HepG2 (cell line): ENCODE measurements at regions not wholly inside any gene's neighbourhood (a gene's known extent, or its start where the extent isn't known, plus 50 kb on each side); places are given as distances from the start of the nearest gene placed in this dataset.

Experiments
- ATAC-seq: fragments of 200-7000 bp; cut with Tn5 transposase; 3 replicates; pipeline ENCODE4 v1.9.1; 2020; ENCODE audit warnings: mild to moderate bottlenecking, moderate library complexity
- BruUV-seq: library from RNA; stranded (reverse); fragments of 400-500 nt; replicated peaks from 2 replicates; lab custom pipeline; 2021; lab: Mats Ljungman, UMichigan
- CTCF ChIA-PET: fragments of 300-600 bp; formaldehyde crosslinking; extraction: SDS; loops from one replicate; lab custom pipeline; 2021; ENCODE audit warnings: low total read pairs, inconsistent platforms, low intra/inter-chr PET ratio; lab: Yijun Ruan, JAX
- POLR2A ChIA-PET: fragments of 350-600 bp; sonication (Branson Sonifier 250); formaldehyde crosslinking; loops from one replicate; lab custom pipeline; 2020; ENCODE audit warnings: antibody characterized with exemption, inconsistent platforms; lab: Yijun Ruan, JAX
- DNase-seq: peaks from one replicate; pipeline ENCODE4 v3.0.0-alpha.2; 2015; ENCODE audit warnings: low spot score
- FAIRE-seq: peaks from 3 replicates; lab custom pipeline; 2011; peaks lifted over from hg19 to GRCh38; lab: Jason Lieb, UNC
- H2AFZ ChIP-seq: one replicate; pipeline ENCODE4 v1.6.1; 2011; ENCODE audit warnings: low read length, inconsistent platforms
- H3K27ac ChIP-seq: fragments of 300-600 bp; 3 replicates; pipeline ENCODE4 v1.8.0; 2011; ENCODE audit warnings: mixed run types, mild to moderate bottlenecking, mixed read lengths, low read length, inconsistent platforms; ENCODE audit not compliant: insufficient read depth; ENCODE audit errors: extremely low read length
- H3K27me3 ChIP-seq, 2 experiments: fragments of 200-600 bp in 1 of 2; 2 replicates in 1 of 2; 3 replicates in 1 of 2; pipeline versions ENCODE4 v1.6.0 to v1.8.0; 2011; ENCODE audit warnings: low read length in 2 of 2, mild to moderate bottlenecking in 2 of 2, moderate library complexity in 2 of 2, inconsistent platforms in 1 of 2; ENCODE audit not compliant: insufficient read depth in 2 of 2, control insufficient read depth in 1 of 2
- H3K36me3 ChIP-seq, 2 experiments: fragments of 200-600 bp in 1 of 2; replicated peaks in 1 of 2; 2 replicates in 1 of 2; 3 replicates in 1 of 2; pipeline versions ENCODE4 v1.5.1 to v1.8.0; 2011; ENCODE audit warnings: low read length in 2 of 2, inconsistent platforms in 1 of 2; ENCODE audit not compliant: insufficient read depth in 2 of 2, control insufficient read depth in 1 of 2
- H3K4me1 ChIP-seq: 2 replicates; pipeline ENCODE4 v1.5.1; 2012; ENCODE audit warnings: low read length, inconsistent platforms; ENCODE audit not compliant: insufficient read depth
- H3K4me2 ChIP-seq: 2 replicates; pipeline ENCODE4 v1.6.0; 2011; ENCODE audit warnings: low read depth, low read length, inconsistent platforms
- H3K4me3 ChIP-seq, 3 experiments: fragments of 200-600 bp in 1 of 3; sonication (generic), shearing (Covaris generic) in 1 of 3; replicated peaks in 1 of 3; 2 replicates each; pipeline ENCODE4 v1.5.1; 2011 to 2016; ENCODE audit warnings: low read length in 3 of 3, inconsistent platforms in 2 of 3, low read depth in 2 of 3, mild to moderate bottlenecking in 2 of 3, control low read depth in 1 of 3, mixed read lengths in 1 of 3; ENCODE audit not compliant: insufficient read depth in 1 of 3
- H3K79me2 ChIP-seq: one replicate; pipeline ENCODE4 v1.6.1; 2011; ENCODE audit warnings: low read length, inconsistent platforms; ENCODE audit not compliant: insufficient read depth
- H3K9ac ChIP-seq: 2 replicates; pipeline ENCODE4 v1.6.0; 2011; ENCODE audit warnings: mild to moderate bottlenecking, low read depth, low read length, inconsistent platforms; ENCODE audit not compliant: insufficient read depth
- H3K9me3 ChIP-seq: 2 replicates; pipeline ENCODE4 v1.5.1; 2012; ENCODE audit warnings: mild to moderate bottlenecking, low read length
- H4K20me1 ChIP-seq: 2 replicates; pipeline ENCODE4 v1.6.0; 2011; ENCODE audit warnings: inconsistent platforms, mild to moderate bottlenecking, low read length, moderate library complexity; ENCODE audit not compliant: insufficient read depth
- ETS1 ChIP-seq: sonication (generic); formaldehyde crosslinking; IDR thresholded peaks from 2 replicates; pipeline ENCODE4 v1.4.0; 2020; ENCODE audit warnings: missing genetic modification reagents
- GATAD2A ChIP-seq: IDR thresholded peaks from 2 replicates; pipeline ENCODE4 v1.6.1; 2016
- JDP2 ChIP-seq: sonication (generic); formaldehyde crosslinking; IDR thresholded peaks from 2 replicates; pipeline ENCODE4 v1.8.1; 2022; ENCODE audit warnings: missing genetic modification reagents, borderline replicate concordance
- MIXL1 ChIP-seq: IDR thresholded peaks from 2 replicates; pipeline ENCODE4 v1.6.1; 2016
- PRDM10 ChIP-seq: sonication (generic); formaldehyde crosslinking; IDR thresholded peaks from 2 replicates; pipeline ENCODE4 v1.4.0; 2020; ENCODE audit warnings: low read depth, missing genetic modification reagents
- REPIN1 ChIP-seq: sonication (generic); formaldehyde crosslinking; IDR thresholded peaks from 2 replicates; pipeline ENCODE4 v1.8.0; 2022; ENCODE audit warnings: missing genetic modification reagents, low read depth, mild to moderate bottlenecking, borderline replicate concordance
- ZBED4 ChIP-seq: sonication (generic); formaldehyde crosslinking; IDR thresholded peaks from 2 replicates; pipeline ENCODE4 v1.4.0; 2020; ENCODE audit warnings: missing genetic modification reagents, borderline replicate concordance
- ZBTB34 ChIP-seq: sonication (generic); formaldehyde crosslinking; IDR thresholded peaks from 2 replicates; pipeline ENCODE4 v1.8.0; 2022; ENCODE audit warnings: mild to moderate bottlenecking, missing genetic modification reagents
- ZNF292 ChIP-seq: sonication (generic); formaldehyde crosslinking; IDR thresholded peaks from 2 replicates; pipeline ENCODE4 v1.8.1; 2022; ENCODE audit warnings: mild to moderate bottlenecking, low read depth, missing genetic modification reagents, borderline replicate concordance
- ZNF556 ChIP-seq: sonication (generic); formaldehyde crosslinking; IDR thresholded peaks from 2 replicates; pipeline ENCODE4 v1.4.0; 2020; ENCODE audit warnings: mild to moderate bottlenecking, missing genetic modification reagents, borderline replicate concordance
- ZXDC ChIP-seq: sonication (generic); formaldehyde crosslinking; IDR thresholded peaks from 2 replicates; pipeline ENCODE4 v1.5.0; 2020; ENCODE audit warnings: mild to moderate bottlenecking, missing genetic modification reagents
- WGBS: methylation state at CpG from one replicate; pipeline ENCODE4 v1.1.6; 2017; ENCODE audit warnings: low lambda C conversion rate; 5-methylcytosine and 5-hydroxymethylcytosine counted together
- in situ Hi-C: cut with HindIII; loops from 2 replicates; pipeline ENCODE4 v1.10.0; 2017; ENCODE audit warnings: low pct_unique_long_range_greater_than_20kb; ENCODE audit not compliant: extremely low pct_ligation_motif_present
- intact Hi-C: fragments of 100-400 bp; cut with micrococcal nuclease; formaldehyde crosslinking; loops from one replicate; pipeline ENCODE4 v1.10.0; 2022; ENCODE audit not compliant: unreplicated experiment

GRCh38 chr12:107856096-107856495 lies 81.6 kb downstream of the ASCL4 start (continued):
- TF ChIP-seq PRDM10 (CRISPR knock-in tag) (no peak), ETS1 (no peak), MIXL1 (CRISPR knock-in tag) (no peak), ZBTB34 (no peak), GATAD2A (CRISPR knock-in tag) (no peak), REPIN1 (no peak)

- Histone ChIP-seq H3K27me3 (0 out of 5 replicates have a peak, but pooled peaks cover 0 to 11% of the 10 kb centered on the region in 2 experiments), H3K9me3 (no peaks in the 10 kb centered on the region), H4K20me1 (no peaks in the 10 kb centered on the region), H3K4me2 (no peak overlapping the region), H2AFZ (no peak overlapping the region), H3K4me1 (no peaks in the 10 kb centered on the region), H3K79me2 (no peaks in the 10 kb centered on the region)
- DNase-seq (no peak), FAIRE-seq (no peak)
- WGBS = 27% methylated on average over 4 of the region's 4 CpGs
- BruUV-seq = no TSS peak
- intact Hi-C loops (no loop called here), in situ Hi-C loops (no loop called here)
- ChIA-PET POLR2A (no interaction called here), CTCF (no interaction called here)
- TF ChIP-seq ZNF292 (CRISPR knock-in tag) (no peak), ZBED4 (CRISPR knock-in tag) (no peak), JDP2 (CRISPR knock-in tag) (no peak), ZNF556 (no peak), ZXDC (CRISPR knock-in tag) (no peak)
- TF ChIP-seq, all 625 proteins: peak for 0
- Histone ChIP-seq H3K36me3 (no peaks in the 10 kb centered on the region), H3K4me3 (no peak overlapping the region), H3K9ac (no peak overlapping the region), H3K27ac (no peak overlapping the region)
- no peak for ATAC-seq
Observed at GRCh38 chr12:107857191-107857590, 82.7 kb downstream of the ASCL4 start.
